ENCODE measurements at regions not wholly inside any gene's neighbourhood (a gene's known extent, or its start where the extent isn't known, plus 50 kb on each side); places are given as distances from the start of the nearest gene placed in this dataset.

DNA sequence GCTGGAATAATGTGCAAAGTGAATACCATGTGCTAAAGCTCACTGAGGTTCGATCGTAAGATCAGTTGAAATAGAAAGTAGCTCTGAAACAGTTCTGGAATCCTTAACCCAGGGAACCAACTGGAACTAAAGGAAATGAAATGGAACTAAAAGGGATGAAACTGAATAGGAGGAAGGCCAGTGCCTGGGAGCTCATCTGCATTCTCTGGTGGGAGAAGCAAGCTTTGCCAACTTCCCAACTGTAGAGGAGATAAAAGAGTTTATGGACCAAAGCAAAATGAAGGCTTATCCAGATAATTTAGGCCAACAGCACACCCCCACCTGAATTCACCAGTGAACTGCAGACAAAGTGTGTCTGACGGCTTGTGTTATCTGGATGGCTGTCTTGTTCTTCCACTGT, 188.6 kb upstream of the HABP2 start:
- TF ChIP-seq, protein P1, sequence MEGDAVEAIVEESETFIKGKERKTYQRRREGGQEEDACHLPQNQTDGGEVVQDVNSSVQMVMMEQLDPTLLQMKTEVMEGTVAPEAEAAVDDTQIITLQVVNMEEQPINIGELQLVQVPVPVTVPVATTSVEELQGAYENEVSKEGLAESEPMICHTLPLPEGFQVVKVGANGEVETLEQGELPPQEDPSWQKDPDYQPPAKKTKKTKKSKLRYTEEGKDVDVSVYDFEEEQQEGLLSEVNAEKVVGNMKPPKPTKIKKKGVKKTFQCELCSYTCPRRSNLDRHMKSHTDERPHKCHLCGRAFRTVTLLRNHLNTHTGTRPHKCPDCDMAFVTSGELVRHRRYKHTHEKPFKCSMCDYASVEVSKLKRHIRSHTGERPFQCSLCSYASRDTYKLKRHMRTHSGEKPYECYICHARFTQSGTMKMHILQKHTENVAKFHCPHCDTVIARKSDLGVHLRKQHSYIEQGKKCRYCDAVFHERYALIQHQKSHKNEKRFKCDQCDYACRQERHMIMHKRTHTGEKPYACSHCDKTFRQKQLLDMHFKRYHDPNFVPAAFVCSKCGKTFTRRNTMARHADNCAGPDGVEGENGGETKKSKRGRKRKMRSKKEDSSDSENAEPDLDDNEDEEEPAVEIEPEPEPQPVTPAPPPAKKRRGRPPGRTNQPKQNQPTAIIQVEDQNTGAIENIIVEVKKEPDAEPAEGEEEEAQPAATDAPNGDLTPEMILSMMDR (IDR thresholded peaks at IDR 0.05) = no peak
- TF ChIP-seq POLR2A (IDR thresholded peaks at IDR 0.05) = no peak

All from right lobe of liver (tissue), 4 donors.